ENCODE measurements at regions not wholly inside any gene's neighbourhood (a gene's known extent, or its start where the extent isn't known, plus 50 kb on each side); places are given as distances from the start of the nearest gene placed in this dataset.

- TF ChIP-seq CTCF (conservative IDR thresholded peaks at IDR 0.05; ENCODE audit: low read depth in 2 of 2) = no peak
- TF ChIP-seq EZH2 (IDR thresholded peaks at IDR 0.05; ENCODE audit: low read depth, unreplicated experiment) = no peak
- TF ChIP-seq EZH2phosphoT487 (IDR thresholded peaks at IDR 0.05; ENCODE audit: unreplicated experiment) = no peak
Measured at GRCh38 chr13:21902709-21903098, 231.8 kb downstream of the FGF9 start.

All from GM23338 (cell line).